HFF-Myc (cell line): ENCODE measurements at regions not wholly inside any gene's neighbourhood (a gene's known extent, or its start where the extent isn't known, plus 50 kb on each side); places are given as distances from the start of the nearest gene placed in this dataset.

ENCODE experiments used
- DNase-seq: peaks from one replicate; pipeline ENCODE4 v3.0.0-alpha.2; 2011; ENCODE audit warnings: low read depth; ENCODE audit errors: extremely low read depth
- H3K4me3 ChIP-seq: replicated peaks from 2 replicates; pipeline ENCODE4 v1.5.1; 2011; ENCODE audit warnings: low read depth, mild to moderate bottlenecking, control low read depth, low read length
- TF ChIP-seq, protein P1 (sequence below): IDR thresholded peaks from 2 replicates; pipeline ENCODE4 v1.5.1; 2012; ENCODE audit warnings: mild to moderate bottlenecking, low read depth, low read length, control low read depth; ENCODE audit errors: missing control alignments

DNA sequence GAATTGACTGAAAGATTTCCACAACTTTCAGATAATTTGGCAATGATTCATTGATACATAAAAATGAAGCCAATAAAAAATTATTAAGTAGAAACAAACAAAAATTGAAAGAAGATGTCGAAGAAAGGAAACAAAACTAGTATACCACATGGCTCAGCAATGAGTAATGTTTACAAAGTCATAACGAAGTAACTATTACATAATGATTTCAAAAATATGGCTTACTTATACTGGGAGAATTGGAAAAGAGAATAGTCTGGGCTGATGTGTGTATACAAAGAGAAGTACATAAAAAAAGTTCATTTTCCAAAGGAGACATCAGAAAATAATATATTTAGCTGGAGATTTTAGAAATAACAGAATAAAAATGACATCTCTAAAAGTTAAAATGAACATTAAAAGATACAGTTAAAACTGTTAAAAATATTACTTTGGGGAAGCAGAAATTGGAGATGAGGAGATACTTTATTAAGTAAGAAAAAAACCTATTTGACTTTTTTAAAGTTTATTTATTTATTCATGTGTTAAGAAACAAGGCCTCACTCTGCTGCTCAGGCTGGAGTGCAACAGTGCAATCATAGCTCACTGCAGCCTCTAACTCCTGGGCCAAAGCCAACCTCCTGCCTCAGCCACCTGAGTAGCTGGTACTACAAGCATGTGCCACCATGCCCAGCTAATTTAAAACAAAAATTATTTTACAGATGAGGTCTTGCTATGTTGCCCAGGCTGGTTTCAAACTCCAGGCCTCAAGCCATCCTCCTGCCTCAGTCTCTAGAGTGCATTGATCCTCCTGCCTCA, 409.7 kb upstream of the PIK3C3 start:
- H3K4me3 ChIP-seq, result no peak overlapping the region
- no peak for DNase-seq
- TF ChIP-seq, protein P1, sequence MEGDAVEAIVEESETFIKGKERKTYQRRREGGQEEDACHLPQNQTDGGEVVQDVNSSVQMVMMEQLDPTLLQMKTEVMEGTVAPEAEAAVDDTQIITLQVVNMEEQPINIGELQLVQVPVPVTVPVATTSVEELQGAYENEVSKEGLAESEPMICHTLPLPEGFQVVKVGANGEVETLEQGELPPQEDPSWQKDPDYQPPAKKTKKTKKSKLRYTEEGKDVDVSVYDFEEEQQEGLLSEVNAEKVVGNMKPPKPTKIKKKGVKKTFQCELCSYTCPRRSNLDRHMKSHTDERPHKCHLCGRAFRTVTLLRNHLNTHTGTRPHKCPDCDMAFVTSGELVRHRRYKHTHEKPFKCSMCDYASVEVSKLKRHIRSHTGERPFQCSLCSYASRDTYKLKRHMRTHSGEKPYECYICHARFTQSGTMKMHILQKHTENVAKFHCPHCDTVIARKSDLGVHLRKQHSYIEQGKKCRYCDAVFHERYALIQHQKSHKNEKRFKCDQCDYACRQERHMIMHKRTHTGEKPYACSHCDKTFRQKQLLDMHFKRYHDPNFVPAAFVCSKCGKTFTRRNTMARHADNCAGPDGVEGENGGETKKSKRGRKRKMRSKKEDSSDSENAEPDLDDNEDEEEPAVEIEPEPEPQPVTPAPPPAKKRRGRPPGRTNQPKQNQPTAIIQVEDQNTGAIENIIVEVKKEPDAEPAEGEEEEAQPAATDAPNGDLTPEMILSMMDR, result no peak

DNA sequence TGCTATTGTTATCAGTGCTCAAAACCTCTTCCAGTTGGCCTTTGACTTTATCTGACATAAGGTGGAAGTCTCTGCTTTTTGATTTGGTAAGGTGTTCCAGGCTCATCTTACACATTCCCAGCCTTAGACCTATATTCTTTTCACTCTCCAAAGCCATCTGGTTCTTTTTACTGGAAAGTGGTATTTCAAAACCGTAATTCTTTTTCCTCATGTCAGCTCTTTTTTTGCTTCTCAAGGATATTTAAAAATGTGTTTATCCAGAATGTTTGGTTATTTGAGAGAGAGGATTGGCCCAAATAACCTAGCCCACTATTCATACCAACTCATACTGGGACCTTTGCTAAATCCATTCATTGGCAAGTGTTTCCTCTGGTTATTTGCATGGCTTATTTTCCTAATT, 411.2 kb upstream of the PIK3C3 start:
- no peak for DNase-seq
- no peak overlapping the region for H3K4me3 ChIP-seq
- TF ChIP-seq, protein P1, result no peak

DNA sequence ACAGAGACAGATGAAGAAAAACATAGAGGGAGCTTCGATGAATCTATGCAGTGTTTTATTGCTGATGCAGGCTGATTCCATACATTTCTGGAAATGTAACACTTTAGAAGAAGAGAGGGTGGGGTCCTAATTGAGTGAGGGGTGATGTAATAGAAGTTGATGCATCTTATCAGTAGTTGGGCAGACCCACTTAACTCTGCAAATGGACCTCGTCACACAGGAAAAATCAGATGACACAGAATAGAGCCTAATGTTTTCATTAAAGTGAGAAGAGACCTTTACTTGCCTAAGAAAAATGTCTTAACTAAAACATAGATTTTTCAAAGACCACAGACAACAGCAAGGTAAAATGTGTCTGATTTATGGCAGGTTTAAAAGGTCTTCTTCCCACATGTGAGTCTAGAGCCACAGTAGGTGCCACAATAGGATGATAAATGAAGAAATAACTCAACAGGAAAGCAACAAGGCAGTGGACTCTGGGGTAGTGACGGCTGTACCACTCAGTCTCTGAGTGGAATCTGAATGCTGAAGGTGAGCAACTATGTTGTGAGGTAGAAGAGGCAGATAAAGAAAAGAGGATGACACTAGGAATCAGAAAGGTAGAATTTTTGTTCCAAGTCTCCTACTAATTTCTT, 414.7 kb upstream of the PIK3C3 start:
- no peak overlapping the region for H3K4me3 ChIP-seq
- no peak for DNase-seq
- TF ChIP-seq, protein P1, result no peak

DNA sequence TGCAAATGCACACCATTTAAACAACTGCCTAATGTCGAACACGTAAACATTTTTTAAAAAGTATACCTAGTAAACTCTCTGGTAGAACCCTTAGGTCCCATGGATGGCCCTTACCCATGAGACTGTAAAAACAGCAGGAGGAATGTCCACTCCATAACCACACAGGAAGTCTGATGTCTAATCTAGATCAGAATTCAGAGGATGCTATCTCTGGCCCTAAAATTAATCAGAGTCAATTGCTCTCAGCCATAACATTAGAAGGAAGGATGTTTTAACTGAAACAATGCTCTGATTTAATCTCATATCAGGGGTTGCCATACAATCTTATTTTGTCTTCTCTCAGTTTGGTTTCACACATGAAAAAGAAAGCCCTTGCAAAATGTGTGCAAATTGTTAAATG, 416.3 kb upstream of the PIK3C3 start:
- no peak for DNase-seq
- H3K4me3 ChIP-seq, result no peak overlapping the region
- TF ChIP-seq, protein P1, result no peak

DNA sequence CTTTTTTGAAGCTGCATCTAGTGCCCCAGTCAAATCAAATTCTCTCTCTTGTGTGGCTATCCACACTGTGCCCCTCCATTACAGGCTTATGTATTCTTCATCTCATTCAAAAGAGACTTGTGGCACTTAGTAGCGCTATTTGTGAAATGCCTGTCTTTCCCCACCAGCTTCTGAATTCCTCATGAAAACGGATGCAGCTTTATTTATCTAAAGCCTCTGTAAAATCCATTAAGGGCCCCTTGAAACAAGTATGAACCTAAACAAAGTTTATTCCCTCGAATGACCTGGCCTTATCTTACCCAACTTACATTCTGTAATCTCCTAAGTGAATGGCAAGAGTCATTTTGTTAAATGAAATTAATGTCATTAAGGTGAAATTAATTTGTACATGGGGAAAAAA, 417.4 kb upstream of the PIK3C3 start:
- TF ChIP-seq, protein P1, result no peak
- no peak for DNase-seq

DNA sequence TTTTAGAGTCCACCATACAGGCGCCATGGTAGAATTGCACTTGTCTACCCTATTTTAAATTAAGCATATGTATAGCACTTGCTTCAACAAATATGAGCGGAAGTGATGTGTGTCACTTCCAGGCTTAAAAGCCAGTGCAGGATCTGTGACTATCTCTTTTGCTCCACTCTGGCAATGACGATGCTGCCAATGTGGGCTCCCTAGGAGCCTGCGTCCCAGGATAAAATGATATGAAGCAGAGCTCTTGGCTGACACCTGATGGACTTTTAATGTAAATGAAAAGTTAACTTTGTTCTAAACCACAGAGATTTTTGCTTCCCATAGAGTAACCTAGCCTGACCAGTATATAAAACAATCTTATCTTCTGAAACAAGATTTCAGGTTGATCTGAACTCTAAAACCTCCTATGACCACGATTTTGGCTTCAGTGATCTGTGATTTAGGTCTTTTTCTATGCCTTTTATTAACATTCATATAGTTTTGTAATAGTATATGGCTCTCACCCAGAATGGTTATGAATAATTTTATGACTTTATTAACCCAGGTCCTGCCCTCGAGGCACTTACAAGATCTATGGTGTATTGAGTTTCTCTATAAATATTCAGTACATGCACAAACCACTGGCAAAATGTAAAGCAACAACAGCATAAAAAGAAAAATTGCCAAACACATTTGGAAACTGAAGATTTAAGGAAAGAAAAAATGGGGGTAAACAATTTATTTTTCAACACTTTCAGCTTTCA, 422.5 kb upstream of the PIK3C3 start:
- no peak overlapping the region for H3K4me3 ChIP-seq
- no peak for DNase-seq
- TF ChIP-seq, protein P1, result no peak

More for the DNA sequence above, 417.4 kb upstream of the PIK3C3 start:
- no peak overlapping the region for H3K4me3 ChIP-seq
